ENCODE measurements at regions not wholly inside any gene's neighbourhood (a gene's known extent, or its start where the extent isn't known, plus 50 kb on each side); places are given as distances from the start of the nearest gene placed in this dataset.

DNA sequence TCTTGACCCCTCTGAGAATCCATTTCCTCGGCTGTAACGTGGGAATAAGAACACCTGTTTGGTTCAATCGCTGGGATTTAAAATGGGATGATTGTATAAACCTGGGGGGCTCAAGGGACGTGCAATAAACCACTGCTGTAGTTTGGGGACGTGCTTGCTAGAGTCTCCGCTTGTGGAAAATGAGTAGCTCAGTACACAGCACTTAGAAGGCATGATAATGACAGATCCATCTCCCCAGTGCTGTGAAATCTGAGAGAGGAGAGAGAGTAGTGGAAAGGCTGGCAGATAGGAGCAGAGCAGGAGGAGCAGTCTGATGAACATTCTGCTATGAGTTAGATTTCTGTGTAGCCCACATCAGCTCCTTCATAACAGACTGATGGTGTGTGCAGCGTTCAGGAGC is 256.5 kb downstream of the MN1 start:
- TF ChIP-seq, protein P1, sequence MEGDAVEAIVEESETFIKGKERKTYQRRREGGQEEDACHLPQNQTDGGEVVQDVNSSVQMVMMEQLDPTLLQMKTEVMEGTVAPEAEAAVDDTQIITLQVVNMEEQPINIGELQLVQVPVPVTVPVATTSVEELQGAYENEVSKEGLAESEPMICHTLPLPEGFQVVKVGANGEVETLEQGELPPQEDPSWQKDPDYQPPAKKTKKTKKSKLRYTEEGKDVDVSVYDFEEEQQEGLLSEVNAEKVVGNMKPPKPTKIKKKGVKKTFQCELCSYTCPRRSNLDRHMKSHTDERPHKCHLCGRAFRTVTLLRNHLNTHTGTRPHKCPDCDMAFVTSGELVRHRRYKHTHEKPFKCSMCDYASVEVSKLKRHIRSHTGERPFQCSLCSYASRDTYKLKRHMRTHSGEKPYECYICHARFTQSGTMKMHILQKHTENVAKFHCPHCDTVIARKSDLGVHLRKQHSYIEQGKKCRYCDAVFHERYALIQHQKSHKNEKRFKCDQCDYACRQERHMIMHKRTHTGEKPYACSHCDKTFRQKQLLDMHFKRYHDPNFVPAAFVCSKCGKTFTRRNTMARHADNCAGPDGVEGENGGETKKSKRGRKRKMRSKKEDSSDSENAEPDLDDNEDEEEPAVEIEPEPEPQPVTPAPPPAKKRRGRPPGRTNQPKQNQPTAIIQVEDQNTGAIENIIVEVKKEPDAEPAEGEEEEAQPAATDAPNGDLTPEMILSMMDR (IDR thresholded peaks at IDR 0.05): no peak
- TF ChIP-seq POLR2A (IDR thresholded peaks at IDR 0.05): no peak
